ENCODE measurements at regions not wholly inside any gene's neighbourhood (a gene's known extent, or its start where the extent isn't known, plus 50 kb on each side); places are given as distances from the start of the nearest gene placed in this dataset.

DNA sequence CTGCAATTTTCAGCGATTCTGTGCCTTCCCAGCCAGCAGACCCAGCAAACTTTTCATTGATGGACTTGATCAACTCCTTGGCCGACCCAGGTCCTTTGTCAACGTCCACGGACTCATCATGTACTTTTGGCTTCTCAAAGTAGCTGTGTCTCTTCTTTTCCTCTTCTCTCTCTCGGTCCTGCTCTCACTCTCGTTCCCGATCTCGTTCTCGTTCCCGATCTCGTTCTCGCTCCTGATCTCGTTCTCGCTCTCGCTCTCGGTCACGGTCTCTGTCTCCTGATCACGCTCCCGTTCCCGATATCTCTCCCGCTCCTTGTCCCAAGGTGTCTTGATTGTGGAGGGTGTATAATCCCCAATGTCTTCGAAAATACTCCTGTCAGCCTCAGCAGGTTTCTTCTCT lies 219.5 kb upstream of the FANCL start (continued):
- TF ChIP-seq, protein P1, sequence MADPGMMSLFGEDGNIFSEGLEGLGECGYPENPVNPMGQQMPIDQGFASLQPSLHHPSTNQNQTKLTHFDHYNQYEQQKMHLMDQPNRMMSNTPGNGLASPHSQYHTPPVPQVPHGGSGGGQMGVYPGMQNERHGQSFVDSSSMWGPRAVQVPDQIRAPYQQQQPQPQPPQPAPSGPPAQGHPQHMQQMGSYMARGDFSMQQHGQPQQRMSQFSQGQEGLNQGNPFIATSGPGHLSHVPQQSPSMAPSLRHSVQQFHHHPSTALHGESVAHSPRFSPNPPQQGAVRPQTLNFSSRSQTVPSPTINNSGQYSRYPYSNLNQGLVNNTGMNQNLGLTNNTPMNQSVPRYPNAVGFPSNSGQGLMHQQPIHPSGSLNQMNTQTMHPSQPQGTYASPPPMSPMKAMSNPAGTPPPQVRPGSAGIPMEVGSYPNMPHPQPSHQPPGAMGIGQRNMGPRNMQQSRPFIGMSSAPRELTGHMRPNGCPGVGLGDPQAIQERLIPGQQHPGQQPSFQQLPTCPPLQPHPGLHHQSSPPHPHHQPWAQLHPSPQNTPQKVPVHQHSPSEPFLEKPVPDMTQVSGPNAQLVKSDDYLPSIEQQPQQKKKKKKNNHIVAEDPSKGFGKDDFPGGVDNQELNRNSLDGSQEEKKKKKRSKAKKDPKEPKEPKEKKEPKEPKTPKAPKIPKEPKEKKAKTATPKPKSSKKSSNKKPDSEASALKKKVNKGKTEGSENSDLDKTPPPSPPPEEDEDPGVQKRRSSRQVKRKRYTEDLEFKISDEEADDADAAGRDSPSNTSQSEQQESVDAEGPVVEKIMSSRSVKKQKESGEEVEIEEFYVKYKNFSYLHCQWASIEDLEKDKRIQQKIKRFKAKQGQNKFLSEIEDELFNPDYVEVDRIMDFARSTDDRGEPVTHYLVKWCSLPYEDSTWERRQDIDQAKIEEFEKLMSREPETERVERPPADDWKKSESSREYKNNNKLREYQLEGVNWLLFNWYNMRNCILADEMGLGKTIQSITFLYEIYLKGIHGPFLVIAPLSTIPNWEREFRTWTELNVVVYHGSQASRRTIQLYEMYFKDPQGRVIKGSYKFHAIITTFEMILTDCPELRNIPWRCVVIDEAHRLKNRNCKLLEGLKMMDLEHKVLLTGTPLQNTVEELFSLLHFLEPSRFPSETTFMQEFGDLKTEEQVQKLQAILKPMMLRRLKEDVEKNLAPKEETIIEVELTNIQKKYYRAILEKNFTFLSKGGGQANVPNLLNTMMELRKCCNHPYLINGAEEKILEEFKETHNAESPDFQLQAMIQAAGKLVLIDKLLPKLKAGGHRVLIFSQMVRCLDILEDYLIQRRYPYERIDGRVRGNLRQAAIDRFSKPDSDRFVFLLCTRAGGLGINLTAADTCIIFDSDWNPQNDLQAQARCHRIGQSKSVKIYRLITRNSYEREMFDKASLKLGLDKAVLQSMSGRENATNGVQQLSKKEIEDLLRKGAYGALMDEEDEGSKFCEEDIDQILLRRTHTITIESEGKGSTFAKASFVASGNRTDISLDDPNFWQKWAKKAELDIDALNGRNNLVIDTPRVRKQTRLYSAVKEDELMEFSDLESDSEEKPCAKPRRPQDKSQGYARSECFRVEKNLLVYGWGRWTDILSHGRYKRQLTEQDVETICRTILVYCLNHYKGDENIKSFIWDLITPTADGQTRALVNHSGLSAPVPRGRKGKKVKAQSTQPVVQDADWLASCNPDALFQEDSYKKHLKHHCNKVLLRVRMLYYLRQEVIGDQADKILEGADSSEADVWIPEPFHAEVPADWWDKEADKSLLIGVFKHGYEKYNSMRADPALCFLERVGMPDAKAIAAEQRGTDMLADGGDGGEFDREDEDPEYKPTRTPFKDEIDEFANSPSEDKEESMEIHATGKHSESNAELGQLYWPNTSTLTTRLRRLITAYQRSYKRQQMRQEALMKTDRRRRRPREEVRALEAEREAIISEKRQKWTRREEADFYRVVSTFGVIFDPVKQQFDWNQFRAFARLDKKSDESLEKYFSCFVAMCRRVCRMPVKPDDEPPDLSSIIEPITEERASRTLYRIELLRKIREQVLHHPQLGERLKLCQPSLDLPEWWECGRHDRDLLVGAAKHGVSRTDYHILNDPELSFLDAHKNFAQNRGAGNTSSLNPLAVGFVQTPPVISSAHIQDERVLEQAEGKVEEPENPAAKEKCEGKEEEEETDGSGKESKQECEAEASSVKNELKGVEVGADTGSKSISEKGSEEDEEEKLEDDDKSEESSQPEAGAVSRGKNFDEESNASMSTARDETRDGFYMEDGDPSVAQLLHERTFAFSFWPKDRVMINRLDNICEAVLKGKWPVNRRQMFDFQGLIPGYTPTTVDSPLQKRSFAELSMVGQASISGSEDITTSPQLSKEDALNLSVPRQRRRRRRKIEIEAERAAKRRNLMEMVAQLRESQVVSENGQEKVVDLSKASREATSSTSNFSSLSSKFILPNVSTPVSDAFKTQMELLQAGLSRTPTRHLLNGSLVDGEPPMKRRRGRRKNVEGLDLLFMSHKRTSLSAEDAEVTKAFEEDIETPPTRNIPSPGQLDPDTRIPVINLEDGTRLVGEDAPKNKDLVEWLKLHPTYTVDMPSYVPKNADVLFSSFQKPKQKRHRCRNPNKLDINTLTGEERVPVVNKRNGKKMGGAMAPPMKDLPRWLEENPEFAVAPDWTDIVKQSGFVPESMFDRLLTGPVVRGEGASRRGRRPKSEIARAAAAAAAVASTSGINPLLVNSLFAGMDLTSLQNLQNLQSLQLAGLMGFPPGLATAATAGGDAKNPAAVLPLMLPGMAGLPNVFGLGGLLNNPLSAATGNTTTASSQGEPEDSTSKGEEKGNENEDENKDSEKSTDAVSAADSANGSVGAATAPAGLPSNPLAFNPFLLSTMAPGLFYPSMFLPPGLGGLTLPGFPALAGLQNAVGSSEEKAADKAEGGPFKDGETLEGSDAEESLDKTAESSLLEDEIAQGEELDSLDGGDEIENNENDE (IDR thresholded peaks at IDR 0.05; ENCODE audit: insufficient replicate concordance, low read length): no peak
- TF ChIP-seq, protein P2, sequence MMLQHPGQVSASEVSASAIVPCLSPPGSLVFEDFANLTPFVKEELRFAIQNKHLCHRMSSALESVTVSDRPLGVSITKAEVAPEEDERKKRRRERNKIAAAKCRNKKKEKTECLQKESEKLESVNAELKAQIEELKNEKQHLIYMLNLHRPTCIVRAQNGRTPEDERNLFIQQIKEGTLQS (IDR thresholded peaks at IDR 0.05; ENCODE audit: insufficient read depth, low read depth, low read length): no peak
- TF ChIP-seq FOSL1 (IDR thresholded peaks at IDR 0.05; ENCODE audit: insufficient read depth, low read depth, low read length): no peak
- TF ChIP-seq SP2 (IDR thresholded peaks at IDR 0.05; ENCODE audit: low read length): no peak
- no peak for TF ChIP-seq BRCA1 (IDR thresholded peaks at IDR 0.05; ENCODE audit: low read depth, low read length)
- TF ChIP-seq GABPA (IDR thresholded peaks at IDR 0.05; ENCODE audit: borderline replicate concordance, insufficient read depth, low read length): no peak
- TF ChIP-seq TCF12 (IDR thresholded peaks at IDR 0.05; ENCODE audit: low read depth, low read length): no peak
- TF ChIP-seq RBBP5 (IDR thresholded peaks at IDR 0.05; ENCODE audit: borderline replicate concordance, low read depth, low read length): no peak
- no peak for TF ChIP-seq SP4 (IDR thresholded peaks at IDR 0.05; ENCODE audit: low read length)
- TF ChIP-seq SIX5 (IDR thresholded peaks at IDR 0.05; ENCODE audit: low read depth, low read length): no peak
- TF ChIP-seq HDAC6 (IDR thresholded peaks at IDR 0.05; ENCODE audit: low read depth, low read length): no peak
